Mucosa of stomach (tissue), 1 donor: ENCODE measurements at regions not wholly inside any gene's neighbourhood (a gene's known extent, or its start where the extent isn't known, plus 50 kb on each side); places are given as distances from the start of the nearest gene placed in this dataset.

Source experiments
- H3K27me3 ChIP-seq: one replicate; pipeline ENCODE4 v1.7.0; 2013; ENCODE audit warnings: mild to moderate bottlenecking, low read length; ENCODE audit not compliant: control insufficient read depth, insufficient read depth
- H3K36me3 ChIP-seq: one replicate; pipeline ENCODE4 v1.7.0; 2013; ENCODE audit warnings: low read length; ENCODE audit not compliant: control insufficient read depth, insufficient read depth
- H3K4me1 ChIP-seq: one replicate; pipeline ENCODE4 v1.7.0; 2013; ENCODE audit warnings: mild to moderate bottlenecking, low read length; ENCODE audit not compliant: control insufficient read depth, insufficient read depth
- H3K4me3 ChIP-seq: one replicate; pipeline ENCODE4 v1.7.0; 2013; ENCODE audit warnings: low read length
- H3K9ac ChIP-seq: one replicate; pipeline ENCODE4 v1.7.0; 2013; ENCODE audit warnings: mild to moderate bottlenecking, low read length, moderate library complexity
- H3K9me3 ChIP-seq: one replicate; pipeline ENCODE4 v1.7.0; 2013; ENCODE audit warnings: mild to moderate bottlenecking, low read length, moderate library complexity; ENCODE audit not compliant: control insufficient read depth
- donor health status: Pancreatic carcinoma.

GRCh38 chr4:35639929-35640328, 604.4 kb downstream of the ARAP2 start:
- Histone ChIP-seq H3K9ac (no peak overlapping the region), H3K36me3 (no peaks in the 10 kb centered on the region), H3K4me1 (no peaks in the 10 kb centered on the region), H3K9me3 (no peaks in the 10 kb centered on the region), H3K27me3 (no peaks in the 10 kb centered on the region), H3K4me3 (no peak overlapping the region)

- Histone ChIP-seq H3K4me1 (no peaks in the 10 kb centered on the region), H3K9ac (no peak overlapping the region), H3K36me3 (no peaks in the 10 kb centered on the region), H3K4me3 (no peak overlapping the region), H3K9me3 (no peaks in the 10 kb centered on the region), H3K27me3 (no peaks in the 10 kb centered on the region)
These were observed 600.7 kb downstream of the ARAP2 start for GRCh38 chr4:35643661-35644060.

- Histone ChIP-seq H3K9me3 (no peaks in the 10 kb centered on the region), H3K4me3 (no peak overlapping the region), H3K4me1 (no peaks in the 10 kb centered on the region), H3K9ac (no peak overlapping the region), H3K27me3 (no peaks in the 10 kb centered on the region), H3K36me3 (no peaks in the 10 kb centered on the region)
These were observed 599.7 kb downstream of the ARAP2 start for GRCh38 chr4:35644591-35644990.

- no peaks in the 10 kb centered on the region for H3K9me3 ChIP-seq
- no peak overlapping the region for H3K4me3 ChIP-seq
- H3K4me1 ChIP-seq: no peaks in the 10 kb centered on the region
- H3K36me3 ChIP-seq: no peaks in the 10 kb centered on the region
- no peaks in the 10 kb centered on the region for H3K27me3 ChIP-seq
- H3K9ac ChIP-seq: no peak overlapping the region
These were observed 595.3 kb downstream of the ARAP2 start for GRCh38 chr4:35649011-35649410.

DNA sequence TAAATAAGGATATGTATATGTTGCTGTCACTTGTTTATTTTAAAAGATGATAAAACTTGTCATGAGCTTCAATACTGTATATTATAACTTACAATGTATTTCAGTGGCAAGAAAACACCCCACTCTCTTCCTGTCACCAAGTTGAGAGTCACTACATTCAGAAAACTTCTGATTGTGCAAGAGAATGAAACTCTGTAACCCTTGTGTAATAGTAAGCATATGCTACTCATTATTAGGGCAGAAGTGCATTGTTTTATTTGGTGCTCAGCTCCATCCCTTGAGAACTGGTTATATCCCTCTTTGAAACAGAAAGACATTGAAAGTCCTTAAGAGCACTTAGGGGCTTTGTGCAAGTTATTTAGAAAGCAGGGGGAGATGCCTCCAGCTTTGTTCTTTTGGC, 594.5 kb downstream of the ARAP2 start:
- Histone ChIP-seq H3K4me1 (no peaks in the 10 kb centered on the region), H3K27me3 (no peaks in the 10 kb centered on the region), H3K36me3 (no peaks in the 10 kb centered on the region), H3K9ac (no peak overlapping the region), H3K4me3 (no peak overlapping the region), H3K9me3 (no peaks in the 10 kb centered on the region)

DNA sequence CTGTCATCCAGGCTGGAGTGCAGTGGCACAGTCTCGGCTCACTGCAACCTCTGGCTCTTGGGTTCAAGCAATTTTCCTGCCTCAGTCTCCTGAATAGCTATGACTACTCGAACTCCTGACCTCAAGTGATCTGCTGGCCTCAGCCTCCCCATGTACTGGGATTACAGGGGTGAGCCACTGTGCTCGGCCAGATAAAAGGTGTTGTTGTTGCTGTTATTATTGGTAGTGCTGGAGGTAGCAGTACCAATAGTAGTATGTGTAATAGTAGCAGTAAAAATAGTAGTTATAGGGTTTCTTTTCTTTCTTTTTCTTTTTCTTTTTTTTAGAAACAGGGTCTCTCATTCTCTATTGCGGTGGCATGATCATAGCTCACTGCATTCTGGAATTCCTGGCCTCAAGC, 592.1 kb downstream of the ARAP2 start:
- no peak overlapping the region for H3K9ac ChIP-seq
- H3K4me3 ChIP-seq: no peak overlapping the region
- H3K27me3 ChIP-seq: no peaks in the 10 kb centered on the region
- H3K9me3 ChIP-seq: no peaks in the 10 kb centered on the region
- H3K36me3 ChIP-seq: no peaks in the 10 kb centered on the region
- no peaks in the 10 kb centered on the region for H3K4me1 ChIP-seq

GRCh38 chr4:35653451-35653850, 590.9 kb downstream of the ARAP2 start:
- H3K4me3 ChIP-seq: no peak overlapping the region
- no peaks in the 10 kb centered on the region for H3K4me1 ChIP-seq
- no peaks in the 10 kb centered on the region for H3K9me3 ChIP-seq
- no peaks in the 10 kb centered on the region for H3K27me3 ChIP-seq
- H3K9ac ChIP-seq: no peak overlapping the region
- no peaks in the 10 kb centered on the region for H3K36me3 ChIP-seq

- no peaks in the 10 kb centered on the region for H3K9me3 ChIP-seq
- no peaks in the 10 kb centered on the region for H3K36me3 ChIP-seq
- no peaks in the 10 kb centered on the region for H3K4me1 ChIP-seq
- no peak overlapping the region for H3K4me3 ChIP-seq
- H3K9ac ChIP-seq: no peak overlapping the region
- H3K27me3 ChIP-seq: no peaks in the 10 kb centered on the region
These were observed 571.2 kb downstream of the ARAP2 start for GRCh38 chr4:35673137-35673536.

- Histone ChIP-seq H3K4me1 (no peaks in the 10 kb centered on the region), H3K9ac (no peak overlapping the region), H3K27me3 (no peaks in the 10 kb centered on the region), H3K4me3 (no peak overlapping the region), H3K36me3 (no peaks in the 10 kb centered on the region), H3K9me3 (no peaks in the 10 kb centered on the region)
These were observed 559.6 kb downstream of the ARAP2 start for GRCh38 chr4:35684755-35685154.

GRCh38 chr4:35689870-35690269, 554.4 kb downstream of the ARAP2 start:
- Histone ChIP-seq H3K27me3 (no peaks in the 10 kb centered on the region), H3K36me3 (no peaks in the 10 kb centered on the region), H3K4me3 (no peak overlapping the region), H3K9ac (no peak overlapping the region), H3K4me1 (no peaks in the 10 kb centered on the region), H3K9me3 (no peaks in the 10 kb centered on the region)

DNA sequence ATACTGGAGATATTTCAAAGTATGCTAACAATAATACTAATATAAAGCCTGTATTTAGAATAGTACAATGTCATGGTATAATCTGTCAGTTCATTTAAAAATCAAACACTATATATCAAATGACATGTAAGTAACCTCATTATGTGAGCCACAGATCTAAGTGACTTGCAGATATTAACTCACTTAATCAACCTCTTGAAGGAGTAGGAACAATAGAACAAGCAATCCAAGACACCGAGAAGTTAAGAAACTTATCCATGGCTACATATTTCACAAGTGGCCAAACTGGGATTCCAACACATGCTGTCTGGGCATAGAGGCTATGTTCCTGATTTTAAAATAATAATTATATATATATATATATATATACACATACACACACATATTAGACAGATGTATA, 554.0 kb downstream of the ARAP2 start:
- no peak overlapping the region for H3K4me3 ChIP-seq
- no peaks in the 10 kb centered on the region for H3K9me3 ChIP-seq
- H3K9ac ChIP-seq: no peak overlapping the region
- H3K4me1 ChIP-seq: no peaks in the 10 kb centered on the region
- H3K36me3 ChIP-seq: no peaks in the 10 kb centered on the region
- no peaks in the 10 kb centered on the region for H3K27me3 ChIP-seq

DNA sequence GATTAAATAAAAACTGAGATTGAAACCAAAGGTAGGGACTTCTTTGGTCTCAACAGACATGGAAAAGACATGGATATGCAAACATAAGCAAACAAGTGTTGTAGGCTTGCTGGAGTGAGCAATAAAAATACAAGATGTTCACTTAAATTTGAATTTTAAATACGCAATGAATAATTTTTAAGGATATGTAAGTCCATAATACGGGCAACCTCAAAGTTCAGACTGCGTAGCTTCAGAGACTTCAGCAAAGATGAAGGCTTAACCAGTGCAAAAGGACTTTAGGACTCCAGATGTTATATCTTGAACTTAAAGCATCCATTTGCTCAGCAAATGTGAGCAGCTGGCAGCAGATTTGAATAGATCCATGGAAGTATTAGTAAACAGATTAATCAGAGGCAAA, 549.3 kb downstream of the ARAP2 start:
- no peaks in the 10 kb centered on the region for H3K9me3 ChIP-seq
- H3K9ac ChIP-seq: no peak overlapping the region
- no peaks in the 10 kb centered on the region for H3K36me3 ChIP-seq
- H3K4me3 ChIP-seq: no peak overlapping the region
- H3K4me1 ChIP-seq: no peaks in the 10 kb centered on the region
- H3K27me3 ChIP-seq: no peaks in the 10 kb centered on the region

- no peaks in the 10 kb centered on the region for H3K27me3 ChIP-seq
- no peak overlapping the region for H3K4me3 ChIP-seq
- no peaks in the 10 kb centered on the region for H3K9me3 ChIP-seq
- H3K9ac ChIP-seq: no peak overlapping the region
- no peaks in the 10 kb centered on the region for H3K4me1 ChIP-seq
- no peaks in the 10 kb centered on the region for H3K36me3 ChIP-seq
These were observed 548.9 kb downstream of the ARAP2 start for GRCh38 chr4:35695421-35695820.
